ENCODE measurements at regions not wholly inside any gene's neighbourhood (a gene's known extent, or its start where the extent isn't known, plus 50 kb on each side); places are given as distances from the start of the nearest gene placed in this dataset.

DNA sequence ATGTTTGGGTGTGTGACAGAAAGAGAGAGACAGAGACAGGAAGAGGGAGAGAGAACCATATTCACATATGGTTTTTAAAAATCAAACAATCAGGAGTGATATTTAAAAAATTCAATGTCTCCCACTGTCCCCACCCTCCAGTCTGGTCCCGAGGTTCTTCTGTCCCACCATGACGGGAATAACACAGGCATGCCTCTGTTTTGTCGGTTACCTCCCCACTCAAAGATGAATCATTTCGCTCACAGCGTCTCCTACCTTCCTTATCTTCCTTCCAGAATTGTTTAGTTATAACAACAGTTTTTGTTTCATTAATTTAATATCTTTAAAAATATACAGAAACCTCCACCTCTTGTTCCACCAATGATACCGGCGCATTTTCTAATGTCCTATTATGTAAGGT, 113.0 kb downstream of the KCNF1 start:
- TF ChIP-seq POLR2AphosphoS5 (IDR thresholded peaks at IDR 0.05) (no peak), POLR2A (IDR thresholded peaks at IDR 0.05) (no peak)
- TF ChIP-seq, protein P1, sequence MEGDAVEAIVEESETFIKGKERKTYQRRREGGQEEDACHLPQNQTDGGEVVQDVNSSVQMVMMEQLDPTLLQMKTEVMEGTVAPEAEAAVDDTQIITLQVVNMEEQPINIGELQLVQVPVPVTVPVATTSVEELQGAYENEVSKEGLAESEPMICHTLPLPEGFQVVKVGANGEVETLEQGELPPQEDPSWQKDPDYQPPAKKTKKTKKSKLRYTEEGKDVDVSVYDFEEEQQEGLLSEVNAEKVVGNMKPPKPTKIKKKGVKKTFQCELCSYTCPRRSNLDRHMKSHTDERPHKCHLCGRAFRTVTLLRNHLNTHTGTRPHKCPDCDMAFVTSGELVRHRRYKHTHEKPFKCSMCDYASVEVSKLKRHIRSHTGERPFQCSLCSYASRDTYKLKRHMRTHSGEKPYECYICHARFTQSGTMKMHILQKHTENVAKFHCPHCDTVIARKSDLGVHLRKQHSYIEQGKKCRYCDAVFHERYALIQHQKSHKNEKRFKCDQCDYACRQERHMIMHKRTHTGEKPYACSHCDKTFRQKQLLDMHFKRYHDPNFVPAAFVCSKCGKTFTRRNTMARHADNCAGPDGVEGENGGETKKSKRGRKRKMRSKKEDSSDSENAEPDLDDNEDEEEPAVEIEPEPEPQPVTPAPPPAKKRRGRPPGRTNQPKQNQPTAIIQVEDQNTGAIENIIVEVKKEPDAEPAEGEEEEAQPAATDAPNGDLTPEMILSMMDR (IDR thresholded peaks at IDR 0.05 in 8 of 11, conservative IDR thresholded peaks at IDR 0.05 in 3 of 11): no peak
